ENCODE measurements at regions not wholly inside any gene's neighbourhood (a gene's known extent, or its start where the extent isn't known, plus 50 kb on each side); places are given as distances from the start of the nearest gene placed in this dataset.
"Not testable (repeated sequence)": the region's sequence is repeated elsewhere in the genome, so short reads cannot be mapped to it uniquely, and the experiment has no call there.

- TF ChIP-seq CTCF (conservative IDR thresholded peaks at IDR 0.05; ENCODE audit: low read length); EZH2phosphoT487 (IDR thresholded peaks at IDR 0.05; ENCODE audit: borderline replicate concordance, low read depth, low read length): not testable (repeated sequence)
Measured at GRCh38 chr21:14804170-14804569, 258.1 kb upstream of the SAMSN1 start.
